ENCODE measurements at regions not wholly inside any gene's neighbourhood (a gene's known extent, or its start where the extent isn't known, plus 50 kb on each side); places are given as distances from the start of the nearest gene placed in this dataset.

DNA sequence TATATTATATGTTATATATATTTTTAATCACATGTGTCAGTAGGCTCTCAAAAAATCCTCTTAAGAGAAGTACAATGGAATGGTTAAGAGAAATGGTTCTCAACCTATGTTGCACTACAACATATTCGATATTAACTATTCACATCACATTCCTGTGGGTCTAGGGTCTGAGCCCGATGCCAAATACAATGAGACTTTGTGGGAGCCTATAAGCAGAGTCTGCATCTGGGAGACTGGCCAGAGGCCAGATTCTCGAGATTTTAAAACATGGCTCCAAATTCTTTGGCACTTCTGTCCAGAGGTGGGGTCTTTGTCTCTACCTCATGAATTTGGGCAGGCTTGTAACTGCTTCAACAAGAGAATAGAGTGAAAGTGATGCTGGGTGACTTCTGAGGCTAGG is 79.4 kb upstream of the NBEA start:
- intact Hi-C loops (cut with micrococcal nuclease) = no loop called here

DNA sequence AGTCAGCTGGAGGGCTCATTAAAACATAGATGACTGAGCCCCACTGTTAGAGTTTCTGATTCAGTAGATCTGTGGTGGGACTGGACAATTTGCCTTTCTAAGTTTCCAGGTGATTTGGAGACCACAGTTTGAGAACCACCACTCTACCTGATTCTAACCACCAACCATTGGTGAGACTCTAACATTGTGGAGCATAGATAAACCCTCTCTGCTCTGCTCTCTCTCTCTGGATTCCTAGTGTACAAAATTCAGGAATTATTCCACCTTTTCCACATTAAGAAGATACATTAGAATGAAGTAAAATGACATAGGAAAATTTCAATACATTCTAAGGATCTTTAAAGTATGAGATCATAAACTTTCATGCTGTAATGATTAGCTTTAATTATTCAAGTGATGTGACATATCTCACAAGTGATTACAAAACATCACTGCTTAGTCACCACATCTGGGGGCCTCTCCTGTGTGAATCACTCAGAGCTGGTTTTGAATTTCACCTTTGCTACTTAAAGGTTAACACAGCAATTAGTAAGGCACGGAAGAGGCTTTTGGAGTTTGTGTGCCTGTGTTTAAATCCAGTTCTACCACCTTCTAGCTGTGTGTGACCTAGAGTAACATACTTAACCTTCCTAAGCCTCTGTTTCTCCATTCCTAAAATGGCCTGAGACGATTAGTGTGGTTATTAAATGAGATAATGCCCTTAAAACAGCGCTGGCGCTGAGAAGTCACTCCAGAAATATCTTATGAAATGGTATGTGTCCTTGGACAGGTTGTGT is 78.5 kb upstream of the NBEA start:
- intact Hi-C loops (cut with micrococcal nuclease) = no loop called here

DNA sequence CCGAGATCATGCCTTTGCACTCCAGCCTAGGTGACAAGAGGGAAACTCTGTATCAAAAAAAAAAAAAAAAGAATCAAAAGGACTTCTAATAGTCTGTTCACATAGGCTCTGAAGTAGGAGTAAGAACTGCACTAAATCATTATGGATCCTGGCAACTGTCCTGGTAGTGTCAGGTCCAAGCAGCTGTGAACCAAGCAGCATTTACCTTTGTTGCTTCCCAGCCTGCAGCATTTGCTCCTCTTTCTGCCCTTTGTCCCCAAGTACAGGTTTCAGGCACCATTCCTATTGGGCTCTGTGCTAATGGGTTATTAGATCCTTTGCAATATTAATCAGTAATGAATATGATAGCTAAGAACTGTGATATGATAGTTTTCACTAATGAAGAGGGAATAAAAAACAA is 77.4 kb upstream of the NBEA start:
- intact Hi-C loops (cut with micrococcal nuclease) = no loop called here

DNA sequence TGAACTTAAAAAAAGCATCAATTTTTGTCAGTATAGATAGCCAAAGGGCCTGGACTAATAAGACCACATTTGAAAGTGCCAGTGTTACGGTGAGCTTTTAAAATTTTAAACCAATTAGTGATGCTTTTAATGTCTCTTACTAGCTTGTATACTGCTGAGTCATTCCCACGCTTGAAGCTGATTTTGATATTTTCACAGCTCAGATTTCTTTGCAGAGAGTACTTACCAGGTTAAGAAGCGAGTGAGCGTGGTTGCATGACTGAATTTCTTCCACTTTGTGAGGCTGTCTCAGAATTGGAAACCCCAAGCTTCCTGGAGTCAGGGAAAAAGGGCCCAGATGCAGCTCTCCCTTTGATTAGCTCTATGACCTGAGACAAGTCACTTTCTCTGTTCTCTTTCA is 74.5 kb upstream of the NBEA start:
- intact Hi-C loops (cut with micrococcal nuclease) = no loop called here

DNA sequence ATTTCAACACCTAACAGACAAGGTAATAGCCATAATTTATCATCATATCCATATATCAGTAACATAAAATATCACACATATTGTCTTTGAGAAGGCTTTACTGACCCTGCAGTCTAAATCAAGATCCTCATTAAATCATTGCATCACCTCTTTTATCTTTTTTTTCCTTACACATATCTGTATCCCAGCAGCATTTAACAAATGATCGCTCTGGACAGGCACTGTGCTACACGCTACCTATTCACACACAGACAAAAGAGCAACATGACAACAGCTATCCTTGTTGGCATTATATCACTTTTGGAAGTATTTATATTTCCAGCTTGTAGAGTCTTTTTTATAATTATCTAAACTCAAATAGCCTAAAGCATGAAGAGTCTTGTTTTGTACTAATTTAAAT is 73.3 kb upstream of the NBEA start:
- intact Hi-C loops (cut with micrococcal nuclease) = no loop called here

DNA sequence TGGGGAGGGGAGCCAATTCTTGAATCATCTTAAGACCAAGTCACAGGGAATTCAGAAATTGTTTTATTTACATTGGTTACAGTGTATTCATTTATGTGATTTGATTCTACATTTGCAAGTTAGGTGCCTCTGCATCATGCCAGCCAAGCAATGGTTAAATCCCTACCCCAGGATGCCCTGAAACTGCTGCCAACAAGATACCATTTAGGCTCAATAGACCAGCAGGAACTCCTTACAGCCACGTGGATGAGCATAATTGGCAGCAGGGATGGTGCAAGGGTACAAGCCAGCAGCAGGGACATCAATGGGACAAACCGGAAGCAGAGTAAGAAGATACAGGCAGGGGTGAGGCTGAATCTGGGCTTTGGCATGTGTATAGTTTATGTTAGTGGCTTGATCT is 72.4 kb upstream of the NBEA start:
- intact Hi-C loops (cut with micrococcal nuclease) = no loop called here

DNA sequence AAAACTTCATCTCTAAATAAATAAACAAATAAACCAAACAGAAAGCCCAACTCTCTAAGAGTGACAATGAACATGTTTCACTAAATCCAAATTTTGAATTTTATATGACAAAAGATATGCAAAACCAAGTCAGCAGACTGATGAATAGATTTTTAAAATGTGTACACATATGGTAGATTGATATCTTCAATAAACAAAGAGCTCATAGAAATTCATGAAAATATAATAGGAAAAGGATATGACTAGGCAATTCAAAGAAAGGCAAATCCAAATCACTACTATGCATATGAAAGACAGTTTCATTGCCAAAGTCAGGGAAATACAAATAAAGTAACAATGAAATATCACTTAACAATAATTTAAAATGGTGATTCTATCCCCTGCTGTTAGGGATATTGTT is 63.7 kb upstream of the NBEA start:
- intact Hi-C loops (cut with micrococcal nuclease) = no loop called here

DNA sequence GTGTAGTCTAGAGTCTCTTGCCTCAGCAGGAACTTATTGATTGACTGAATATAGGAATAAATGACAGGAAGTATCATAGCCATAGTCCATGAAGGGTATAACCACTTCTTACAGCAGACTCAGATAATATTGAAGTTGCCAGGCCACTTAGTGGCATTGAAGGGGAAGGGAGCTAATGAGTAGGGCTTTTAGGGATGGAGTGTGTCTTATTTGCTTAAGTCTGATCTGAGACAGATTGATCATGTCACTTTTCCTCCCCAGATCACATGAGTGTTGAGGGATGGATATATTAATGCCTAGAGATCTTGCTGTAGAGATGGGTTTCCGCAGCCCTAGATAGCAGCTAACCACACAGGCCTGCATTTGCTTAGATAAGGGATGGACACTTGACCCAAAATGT is 62.2 kb upstream of the NBEA start:
- intact Hi-C loops (cut with micrococcal nuclease) = no loop called here

DNA sequence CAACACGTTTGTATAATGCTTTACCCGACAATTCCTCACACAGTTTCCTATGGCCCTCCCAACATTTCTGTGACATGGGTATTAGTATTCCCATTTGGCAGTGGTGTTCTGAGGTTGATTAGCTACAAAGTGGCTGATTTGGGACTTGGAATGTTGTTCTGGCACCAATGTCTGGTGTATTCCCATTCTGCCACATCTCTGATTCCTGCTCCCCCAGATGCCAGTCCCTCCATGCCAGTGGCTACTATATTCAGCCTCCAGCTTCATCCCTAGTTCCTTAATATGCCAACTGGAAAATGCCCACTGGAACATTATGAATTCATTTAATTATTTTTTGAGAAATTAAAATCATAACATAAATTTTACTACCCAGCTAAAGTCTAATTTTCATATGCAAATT is 60.6 kb upstream of the NBEA start:
- intact Hi-C loops (cut with micrococcal nuclease) = no loop called here

DNA sequence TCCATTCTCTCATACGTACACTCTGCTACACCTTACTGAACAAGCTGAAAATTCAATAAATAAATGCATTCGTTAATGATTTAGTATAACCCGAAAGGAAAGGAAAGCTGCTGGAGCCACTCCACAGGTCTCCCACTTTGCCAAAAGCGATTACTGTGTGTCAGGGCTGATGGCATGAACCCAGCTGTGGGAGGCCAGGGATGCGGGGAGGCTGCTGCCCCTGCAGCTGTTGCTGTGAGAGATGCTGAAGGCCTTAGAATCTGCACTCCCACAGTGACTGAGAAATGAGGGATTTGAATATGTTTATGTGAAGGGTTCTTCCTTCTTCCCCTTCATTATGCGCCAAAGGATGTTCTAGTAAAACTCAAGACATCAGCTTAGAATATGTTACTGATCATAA is 58.7 kb upstream of the NBEA start:
- intact Hi-C loops (cut with micrococcal nuclease) = no loop called here

DNA sequence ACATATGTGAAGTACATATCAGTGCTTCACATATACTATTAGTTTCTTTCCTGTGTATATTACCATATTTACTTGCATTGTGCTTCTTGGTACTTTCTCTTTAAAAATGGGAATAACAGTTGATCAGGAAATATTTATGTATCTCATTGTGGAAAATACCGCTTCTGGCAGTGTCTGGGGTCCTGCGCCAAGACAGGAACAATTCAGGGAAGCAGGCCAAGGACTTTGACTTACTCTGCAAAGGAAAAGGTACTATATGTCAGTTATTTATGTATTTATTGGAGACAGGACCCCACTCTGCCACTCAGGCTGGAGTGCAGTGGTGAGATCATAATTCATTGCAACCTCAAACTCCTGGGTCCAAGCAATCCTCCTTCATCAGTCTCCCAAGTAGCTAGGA is 57.7 kb upstream of the NBEA start:
- intact Hi-C loops (cut with micrococcal nuclease) = no loop called here

DNA sequence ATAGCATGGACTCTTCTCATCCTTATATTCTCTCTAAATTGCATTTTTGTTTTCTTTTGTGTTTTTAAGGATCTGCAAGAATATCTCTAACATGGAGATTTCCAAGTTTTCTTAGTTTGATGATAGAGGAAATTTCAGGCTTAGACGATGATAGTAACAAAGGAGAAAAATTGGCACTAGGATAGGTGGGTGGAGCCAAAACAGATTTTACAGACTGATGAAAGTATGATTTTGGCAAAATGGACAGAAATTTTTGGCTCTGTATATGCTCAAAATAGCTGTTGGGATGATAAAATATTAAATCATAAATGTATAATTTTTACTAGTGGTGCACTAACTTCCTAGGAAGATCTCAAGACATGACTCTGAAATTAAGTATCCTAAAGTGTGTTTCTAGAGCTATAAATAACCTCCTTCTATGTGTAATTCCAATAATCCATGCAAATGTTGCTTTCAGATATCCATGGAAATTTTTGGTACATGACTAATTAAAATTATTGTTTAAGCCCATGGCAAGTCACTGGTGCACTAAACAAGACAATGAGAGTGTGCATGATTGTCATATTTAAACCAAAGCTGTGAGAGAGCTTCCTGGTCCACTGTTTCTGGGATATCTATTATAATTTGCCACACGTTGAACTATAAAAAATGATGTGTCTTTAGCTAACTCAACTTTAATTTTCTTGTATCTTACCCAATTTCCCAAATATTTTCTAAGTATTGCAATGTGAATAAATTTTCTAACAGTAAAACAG is 55.8 kb upstream of the NBEA start:
- intact Hi-C loops (cut with micrococcal nuclease) = no loop called here

DNA sequence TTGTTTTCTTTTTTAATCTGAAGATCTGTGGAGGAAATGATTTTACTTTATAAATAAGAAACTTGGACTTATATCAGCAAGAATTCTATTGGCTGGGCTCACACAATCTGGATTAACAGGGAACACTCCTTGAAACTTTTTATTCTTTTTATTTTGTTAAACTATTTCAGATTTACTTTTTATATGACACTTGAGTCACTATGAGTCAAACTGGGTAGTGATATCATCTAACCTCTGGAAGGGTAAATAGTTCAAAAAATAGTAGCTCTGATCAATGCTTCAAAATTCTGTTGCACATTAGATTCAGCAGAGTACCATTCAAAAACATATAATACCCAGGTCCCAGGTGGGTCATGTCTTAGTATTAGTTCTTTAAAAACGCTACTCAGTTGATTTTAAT is 55.1 kb upstream of the NBEA start:
- intact Hi-C loops (cut with micrococcal nuclease) = no loop called here

All from T-helper 1 cell treated with Interleukin-12 subunit alpha and Interleukin-12 subunit beta and Interleukin-4 antibody, amounts not matched to agents 30 ng/mL and 1 ng/mL, for 36 hours (primary cell).